Spleen (tissue), 7 donors: ENCODE measurements at regions not wholly inside any gene's neighbourhood (a gene's known extent, or its start where the extent isn't known, plus 50 kb on each side); places are given as distances from the start of the nearest gene placed in this dataset.

Experiments used
- POLR2A ChIP-seq, 3 donors: fragments of 450-650 bp; IDR thresholded peaks; one replicate each; pipeline ENCODE4 v1.5.1; 2017; ENCODE audit warnings: antibody characterized with exemption in 3 of 3, mild to moderate bottlenecking in 1 of 3
- POLR2AphosphoS5 ChIP-seq, 3 donors: sonication (generic); formaldehyde crosslinking; IDR thresholded peaks; one replicate each; pipeline ENCODE4 v1.5.1; 2017; ENCODE audit warnings: antibody characterized with exemption in 3 of 3
- TF ChIP-seq, protein P1 (sequence below), 11 experiments: fragments of 200-600 bp in 7 of 11; fragments of 450-650 bp in 4 of 11; sonication (generic) in 4 of 11; IDR thresholded peaks in 8 of 11; conservative IDR thresholded peaks in 3 of 11; 1 replicate in 7 of 11; 2 replicates in 4 of 11; pipeline versions ENCODE4 v1.4.0 to v1.8.0; 2016 to 2021; ENCODE audit warnings: antibody characterized with exemption in 11 of 11, inconsistent platforms in 4 of 11, mild to moderate bottlenecking in 1 of 11
- donor health status: DM: no; HTN: no; CAD: no; lungs with moderate emphysema.
- donor health status: DM: no; HTN: no; CAD: no.
- donor health status: DM: no; HTN: no; CAD: no.

DNA sequence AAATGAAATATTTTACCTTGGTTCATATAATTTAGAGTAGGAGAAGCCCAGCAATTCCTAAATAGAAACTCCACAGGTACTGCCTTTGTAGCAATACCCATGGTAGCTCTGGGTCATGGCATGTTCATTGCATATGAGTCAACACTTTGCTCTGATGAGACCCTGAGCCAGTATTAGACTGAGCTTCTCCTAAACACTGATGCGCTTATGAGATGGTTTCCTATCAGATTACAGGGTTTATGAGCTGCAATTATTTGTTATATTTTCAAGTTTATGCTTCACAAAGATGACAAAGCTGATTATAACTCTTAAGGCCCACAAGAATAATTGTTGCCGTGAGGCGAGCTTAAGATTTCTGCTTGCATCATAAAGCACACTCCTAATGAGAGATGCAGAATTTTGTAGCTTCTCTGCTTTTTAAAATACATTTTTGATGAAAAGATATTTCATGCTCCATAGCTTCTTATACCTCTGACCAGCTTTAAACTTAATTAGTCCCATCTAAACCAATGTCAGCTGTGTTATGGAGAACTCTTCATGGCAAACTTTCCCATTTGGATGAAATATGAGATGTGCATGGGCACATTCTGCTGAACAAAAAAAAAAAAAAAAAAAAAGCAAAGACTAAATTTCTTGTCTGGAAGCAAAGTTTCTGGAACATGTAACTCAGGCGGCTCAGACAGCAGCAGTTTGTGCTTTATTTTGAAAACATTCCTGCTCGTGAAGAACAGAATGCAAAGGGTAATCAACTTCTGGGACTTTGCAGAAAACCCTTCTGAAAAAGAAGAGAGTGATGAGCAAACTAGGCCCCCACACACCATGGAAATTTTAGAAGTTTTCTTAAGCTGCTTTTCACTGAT lies 162.6 kb downstream of the KCNE4 start:
- no peak for TF ChIP-seq POLR2A (IDR thresholded peaks at IDR 0.05)
- TF ChIP-seq, protein P1, sequence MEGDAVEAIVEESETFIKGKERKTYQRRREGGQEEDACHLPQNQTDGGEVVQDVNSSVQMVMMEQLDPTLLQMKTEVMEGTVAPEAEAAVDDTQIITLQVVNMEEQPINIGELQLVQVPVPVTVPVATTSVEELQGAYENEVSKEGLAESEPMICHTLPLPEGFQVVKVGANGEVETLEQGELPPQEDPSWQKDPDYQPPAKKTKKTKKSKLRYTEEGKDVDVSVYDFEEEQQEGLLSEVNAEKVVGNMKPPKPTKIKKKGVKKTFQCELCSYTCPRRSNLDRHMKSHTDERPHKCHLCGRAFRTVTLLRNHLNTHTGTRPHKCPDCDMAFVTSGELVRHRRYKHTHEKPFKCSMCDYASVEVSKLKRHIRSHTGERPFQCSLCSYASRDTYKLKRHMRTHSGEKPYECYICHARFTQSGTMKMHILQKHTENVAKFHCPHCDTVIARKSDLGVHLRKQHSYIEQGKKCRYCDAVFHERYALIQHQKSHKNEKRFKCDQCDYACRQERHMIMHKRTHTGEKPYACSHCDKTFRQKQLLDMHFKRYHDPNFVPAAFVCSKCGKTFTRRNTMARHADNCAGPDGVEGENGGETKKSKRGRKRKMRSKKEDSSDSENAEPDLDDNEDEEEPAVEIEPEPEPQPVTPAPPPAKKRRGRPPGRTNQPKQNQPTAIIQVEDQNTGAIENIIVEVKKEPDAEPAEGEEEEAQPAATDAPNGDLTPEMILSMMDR (IDR thresholded peaks at IDR 0.05 in 8 of 11, conservative IDR thresholded peaks at IDR 0.05 in 3 of 11): no peak
- no peak for TF ChIP-seq POLR2AphosphoS5 (IDR thresholded peaks at IDR 0.05)
